AG08395 (cell line): ENCODE measurements at regions not wholly inside any gene's neighbourhood (a gene's known extent, or its start where the extent isn't known, plus 50 kb on each side); places are given as distances from the start of the nearest gene placed in this dataset.

ENCODE experiments used
- DNase-seq: peaks from one replicate; pipeline ENCODE4 v3.0.0; 2012; ENCODE audit warnings: mixed read lengths, low spot score

GRCh38 chr6:139577124-139577762 is 202.8 kb upstream of the CITED2 start:
- no peak for DNase-seq

- DNase-seq, result no peak
These were observed 197.6 kb upstream of the CITED2 start for GRCh38 chr6:139572001-139572400.

- DNase-seq, result no peak
These were observed 195.7 kb upstream of the CITED2 start for GRCh38 chr6:139570166-139570565.

GRCh38 chr6:139569566-139569965 is 195.1 kb upstream of the CITED2 start:
- DNase-seq, result no peak

- peak; percentile 84 for DNase-seq
These were observed 194.6 kb upstream of the CITED2 start for GRCh38 chr6:139568956-139569538.

- DNase-seq, result no peak
These were observed 193.9 kb upstream of the CITED2 start for GRCh38 chr6:139568151-139568955.

GRCh38 chr6:139567095-139567494 is 192.6 kb upstream of the CITED2 start:
- DNase-seq, result no peak

- DNase-seq, result no peak
These were observed 191.1 kb upstream of the CITED2 start for GRCh38 chr6:139565591-139565990.

GRCh38 chr6:139557547-139557946 is 183.1 kb upstream of the CITED2 start:
- no peak for DNase-seq

GRCh38 chr6:139556532-139556931 is 182.1 kb upstream of the CITED2 start:
- DNase-seq, result no peak

GRCh38 chr6:139553916-139554315 is 179.5 kb upstream of the CITED2 start:
- DNase-seq, result no peak

- no peak for DNase-seq
These were observed 176.9 kb upstream of the CITED2 start for GRCh38 chr6:139551376-139551775.

GRCh38 chr6:139550361-139550760 is 175.9 kb upstream of the CITED2 start:
- no peak for DNase-seq

- DNase-seq, result no peak
These were observed 175.2 kb upstream of the CITED2 start for GRCh38 chr6:139549561-139550070.

- no peak for DNase-seq
These were observed 173.4 kb upstream of the CITED2 start for GRCh38 chr6:139547804-139548203.

GRCh38 chr6:139547122-139547776 is 172.8 kb upstream of the CITED2 start:
- DNase-seq, result no peak

GRCh38 chr6:139546106-139546472 is 171.6 kb upstream of the CITED2 start:
- DNase-seq, result no peak

GRCh38 chr6:139545206-139546105 is 171.0 kb upstream of the CITED2 start:
- DNase-seq, result no peak

GRCh38 chr6:139544701-139545057 is 170.2 kb upstream of the CITED2 start:
- DNase-seq, result no peak

- DNase-seq, result no peak
These were observed 167.9 kb upstream of the CITED2 start for GRCh38 chr6:139542351-139542750.

GRCh38 chr6:139540894-139541293 is 166.4 kb upstream of the CITED2 start:
- no peak for DNase-seq

GRCh38 chr6:139540276-139540675 is 165.8 kb upstream of the CITED2 start:
- DNase-seq, result peak; percentile 56
